GM18508 (cell line): ENCODE measurements at regions not wholly inside any gene's neighbourhood (a gene's known extent, or its start where the extent isn't known, plus 50 kb on each side); places are given as distances from the start of the nearest gene placed in this dataset.
"Not testable (repeated sequence)": the region's sequence is repeated elsewhere in the genome, so short reads cannot be mapped to it uniquely, and the experiment has no call there.

ENCODE experiments used
- ATAC-seq: cut with Tn5 transposase; IDR thresholded peaks from one replicate; pipeline ENCODE4 v1.9.1; 2021; ENCODE audit warnings: moderate number of reproducible peaks; ENCODE audit not compliant: insufficient read depth, unreplicated experiment

DNA sequence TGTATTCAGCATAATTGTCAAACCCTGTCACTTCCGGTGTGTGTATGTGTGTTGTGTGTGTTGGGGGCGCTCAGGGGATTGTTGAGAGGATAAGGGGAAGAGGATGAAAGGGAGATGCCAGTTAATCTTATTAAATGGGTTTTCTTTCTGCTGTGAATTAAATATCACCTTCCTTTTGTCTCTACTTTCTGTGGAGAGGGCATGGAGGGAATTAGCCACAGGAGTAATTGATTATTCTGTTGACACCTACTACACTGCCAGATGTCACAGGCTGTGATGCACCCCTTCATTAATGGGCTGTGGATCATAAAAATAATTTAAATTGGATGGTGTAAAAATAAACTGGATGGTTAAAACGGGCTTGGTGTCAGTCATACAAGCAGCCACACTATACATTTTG is 311.9 kb downstream of the MDFIC start:
- no peak for ATAC-seq

DNA sequence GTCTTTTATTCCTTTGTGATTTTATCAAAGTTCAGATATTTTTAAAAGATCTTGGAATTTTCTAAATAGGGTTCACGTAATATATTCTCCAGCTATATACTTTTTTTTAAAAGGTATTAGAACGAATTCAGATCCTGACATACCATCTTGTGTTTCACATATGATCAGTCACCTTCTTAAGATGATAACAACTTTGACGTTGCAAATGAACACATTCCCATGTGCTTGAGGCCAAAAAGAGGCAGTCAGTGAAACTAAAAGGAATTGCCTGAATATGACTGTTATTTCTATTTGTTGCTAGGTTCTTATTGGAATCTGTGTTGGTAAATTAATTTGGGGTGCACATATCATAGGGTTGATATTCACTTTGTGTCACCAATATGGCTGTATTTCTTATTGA is 310.1 kb downstream of the MDFIC start:
- no peak for ATAC-seq

DNA sequence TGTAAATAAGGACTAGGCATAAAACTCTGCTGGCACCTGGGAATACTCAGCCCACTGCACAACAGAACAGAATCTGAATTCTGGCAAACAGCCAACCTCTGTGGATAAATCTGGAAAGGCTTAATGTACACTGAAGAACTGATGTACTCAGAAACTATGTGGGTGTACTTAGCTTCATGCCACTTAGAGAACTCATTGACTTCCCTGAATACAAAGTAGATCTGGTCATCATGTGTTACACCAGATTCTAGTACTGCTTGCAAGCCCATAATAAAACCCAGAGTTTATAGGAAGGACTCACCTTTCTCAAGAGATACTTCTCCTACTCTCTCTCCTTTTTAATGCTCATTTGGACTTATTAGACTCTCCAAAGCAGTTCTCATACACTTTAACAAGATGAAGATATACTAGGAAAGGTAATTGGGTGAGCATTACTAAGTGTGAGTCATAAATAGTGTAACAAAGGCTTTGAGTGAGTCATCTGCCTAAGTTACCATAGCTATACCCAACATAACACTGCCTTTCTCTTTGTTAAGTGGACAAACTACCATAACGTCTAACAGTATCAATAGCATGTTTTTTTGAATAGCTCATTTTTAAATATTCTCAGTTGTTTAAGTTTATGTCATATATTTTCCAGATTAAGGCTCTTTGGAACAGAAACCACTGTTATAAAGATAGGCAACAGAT is 309.1 kb downstream of the MDFIC start:
- no peak for ATAC-seq

DNA sequence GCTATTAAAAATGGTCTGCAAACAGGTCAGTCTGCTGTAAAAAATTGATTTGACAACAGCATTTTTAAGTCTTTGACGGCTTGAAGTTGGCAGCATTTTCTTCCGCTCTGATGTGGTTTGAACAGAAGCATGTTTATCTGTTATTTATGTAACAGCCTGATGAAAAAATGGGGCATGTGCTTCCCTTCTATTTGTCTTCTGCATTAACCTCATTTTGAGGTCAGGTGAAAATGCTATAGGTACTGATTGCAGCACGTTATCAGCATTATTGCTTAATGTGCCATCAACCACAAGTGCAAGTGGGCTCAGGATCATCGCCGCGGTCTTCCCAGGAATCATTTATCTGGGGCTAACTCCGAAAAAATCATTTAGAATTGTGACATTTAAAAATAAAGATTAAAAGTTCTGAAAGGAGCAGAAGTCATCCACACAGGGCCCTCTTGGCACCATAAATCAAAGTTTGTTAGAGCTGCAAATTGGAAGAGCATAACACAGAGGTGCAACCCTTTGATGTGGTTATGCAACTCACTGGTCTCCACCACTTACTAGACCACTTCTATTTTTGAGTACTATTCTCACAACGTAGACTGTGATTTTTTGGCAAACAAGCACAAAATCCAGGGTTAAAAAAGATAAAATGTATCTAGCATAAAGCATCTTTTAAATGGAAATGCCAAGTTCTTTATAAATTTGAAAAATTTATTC is 307.7 kb downstream of the MDFIC start:
- ATAC-seq = no peak

DNA sequence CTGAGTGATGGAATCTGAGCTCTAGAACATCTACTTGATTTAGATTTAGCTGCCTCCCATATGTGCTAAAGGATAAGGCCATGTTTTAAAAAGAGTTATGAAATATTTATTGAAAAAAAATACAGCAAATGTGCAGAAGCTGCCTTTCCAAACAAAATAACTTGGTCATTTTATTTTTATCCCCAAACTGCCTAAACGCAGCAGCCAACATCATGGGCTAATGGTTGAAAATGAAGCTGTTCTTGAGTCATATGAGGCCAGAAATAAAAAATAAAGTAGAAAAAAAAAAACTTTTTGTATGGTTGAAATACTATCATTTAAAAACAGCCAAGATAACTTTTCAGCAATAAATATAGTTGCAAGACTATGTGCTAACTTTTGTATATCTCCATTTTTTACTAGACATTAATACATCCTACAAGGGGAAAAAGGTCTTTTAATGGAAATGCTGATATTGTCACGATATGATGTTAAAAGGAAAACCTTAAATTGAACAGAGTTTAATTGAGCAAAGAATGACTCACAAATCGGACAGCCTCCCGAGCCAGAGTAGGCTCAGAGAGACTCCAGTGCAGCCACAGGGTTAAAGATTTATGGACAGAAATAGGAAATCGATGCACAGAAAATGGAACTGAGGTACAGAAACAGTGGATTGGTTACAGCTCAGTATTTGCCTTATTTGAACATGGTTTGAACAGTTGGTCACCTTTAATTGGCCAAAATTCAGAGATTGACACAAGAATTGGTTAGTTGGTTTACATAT is 305.8 kb downstream of the MDFIC start:
- no peak for ATAC-seq

DNA sequence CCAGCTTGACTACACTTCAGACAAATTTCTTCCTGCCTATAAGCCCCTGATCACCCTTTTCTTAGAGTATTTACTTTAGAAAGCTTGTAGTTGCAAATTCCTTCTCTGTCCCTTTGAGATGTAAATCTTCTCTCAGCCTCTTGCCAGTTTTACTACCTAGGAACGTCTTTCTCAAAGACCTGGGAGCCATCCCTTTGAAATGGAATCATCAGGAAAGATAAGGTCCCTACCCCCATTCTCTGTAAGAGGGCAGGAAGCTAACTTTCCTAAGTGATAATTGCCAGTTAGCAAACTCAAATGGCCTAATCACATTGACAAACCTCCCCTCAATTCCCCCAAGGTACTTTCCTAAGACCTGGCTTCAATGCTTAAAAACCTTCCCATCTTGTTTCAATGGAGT is 304.5 kb downstream of the MDFIC start:
- no peak for ATAC-seq

DNA sequence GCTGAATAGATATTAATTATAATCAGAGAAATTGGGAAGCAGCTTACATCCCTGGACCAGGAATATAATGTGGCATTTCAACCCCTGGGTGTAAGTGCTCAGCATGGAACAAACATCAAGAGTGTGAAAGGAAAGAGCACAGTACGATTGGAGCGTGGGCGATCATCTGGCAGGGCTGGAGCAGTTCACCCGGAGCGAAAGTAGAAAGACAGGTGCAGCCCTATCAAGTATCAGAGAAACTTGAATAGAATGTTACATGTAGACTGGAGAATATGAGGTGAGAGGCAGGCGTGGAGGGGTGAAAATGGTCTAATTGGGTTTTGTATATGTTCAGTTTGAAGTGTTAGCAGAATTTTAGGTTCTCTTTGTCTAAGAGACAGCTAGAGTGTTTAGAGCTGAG is 303.0 kb downstream of the MDFIC start:
- ATAC-seq = no peak

DNA sequence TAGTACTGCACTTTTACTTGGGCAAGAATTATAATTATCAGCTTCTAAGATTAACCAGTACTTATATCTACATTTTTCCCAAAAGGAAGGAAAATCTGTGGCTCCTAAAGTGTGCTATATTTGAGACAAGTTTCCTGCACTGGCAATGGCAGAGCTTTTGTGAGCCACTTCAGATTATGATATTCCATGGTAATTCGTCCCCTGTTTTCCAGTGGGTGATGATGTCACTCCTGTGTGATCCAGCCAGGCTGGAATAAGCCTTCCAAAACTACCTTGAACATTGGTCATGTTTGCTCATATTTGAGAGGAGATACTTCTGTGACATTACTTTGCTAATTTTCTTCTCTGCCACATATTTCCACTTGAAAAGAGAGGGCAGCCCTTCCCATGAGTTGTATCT is 302.1 kb downstream of the MDFIC start:
- no peak for ATAC-seq

DNA sequence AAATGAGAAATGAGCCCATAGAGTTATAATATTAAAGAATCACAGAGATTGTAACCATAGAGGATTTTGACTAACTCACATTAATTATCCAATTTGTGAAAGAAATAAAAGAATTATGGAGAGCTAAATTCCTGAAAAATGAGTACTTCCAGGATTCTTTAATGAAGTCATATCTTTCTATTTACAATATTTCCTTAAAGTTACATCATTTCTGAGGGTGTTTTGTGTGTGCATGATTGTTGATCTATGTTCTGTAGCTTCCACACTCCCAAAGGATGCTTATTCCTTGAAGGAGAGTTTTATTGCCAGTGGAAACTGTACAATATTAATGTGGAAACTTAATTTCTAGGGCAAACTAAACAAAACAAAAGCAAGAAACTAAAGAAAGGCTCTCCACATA is 299.6 kb downstream of the MDFIC start:
- no peak for ATAC-seq

DNA sequence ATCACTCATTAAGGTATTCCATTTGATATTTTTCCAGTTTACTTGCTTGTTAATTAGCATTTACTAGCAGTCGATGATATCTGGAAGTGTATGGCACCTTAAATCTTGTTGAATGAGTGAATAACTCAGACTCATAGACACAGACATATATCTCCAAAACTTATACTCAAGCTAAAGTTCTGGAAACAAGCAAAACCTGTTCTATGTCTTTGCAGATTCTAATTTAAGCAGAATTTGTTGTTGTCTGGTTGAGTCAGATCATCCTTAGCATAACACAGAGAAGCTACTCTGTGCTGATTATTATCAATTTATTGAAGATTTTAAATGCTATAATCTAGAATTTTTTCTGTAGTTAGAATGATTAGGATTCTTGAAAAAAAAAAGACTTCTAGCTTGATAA is 296.2 kb downstream of the MDFIC start:
- ATAC-seq = no peak

DNA sequence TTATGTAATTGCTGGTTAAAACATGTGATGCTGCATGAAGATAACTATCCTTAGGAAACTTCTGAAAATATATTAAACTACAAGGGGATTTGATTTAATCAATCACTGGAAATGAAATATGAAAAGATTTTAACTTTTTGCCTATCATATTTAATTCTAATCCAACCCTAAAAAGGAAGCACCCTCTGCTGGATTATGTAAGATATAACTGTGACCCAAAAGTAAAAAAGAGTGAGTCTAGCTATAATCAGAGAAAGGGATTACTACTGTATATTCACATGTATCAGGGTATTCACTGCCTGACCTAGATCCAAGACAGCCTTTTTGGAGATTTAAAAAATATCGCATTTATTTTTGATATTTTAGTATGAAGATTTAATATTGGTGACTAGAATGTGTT is 295.5 kb downstream of the MDFIC start:
- no peak for ATAC-seq

DNA sequence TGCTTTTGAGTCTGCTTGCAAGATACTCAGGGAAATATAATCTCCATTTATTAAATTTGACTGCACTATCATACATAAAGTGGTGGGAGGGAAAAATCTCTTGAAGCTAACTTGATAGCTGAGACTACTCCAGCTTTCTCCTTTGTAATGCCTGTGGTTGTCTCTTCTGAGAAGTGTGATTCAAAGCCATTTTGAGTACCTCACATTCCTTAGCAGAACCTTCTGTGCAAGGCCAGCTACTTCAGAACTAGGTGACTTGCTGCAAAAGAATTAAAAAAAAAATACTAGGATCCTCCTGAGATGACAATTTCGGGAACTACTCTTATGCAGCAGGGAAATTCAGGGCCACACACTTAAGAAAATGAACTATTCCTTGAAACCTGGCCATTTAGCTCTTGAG is 294.8 kb downstream of the MDFIC start:
- no peak for ATAC-seq

DNA sequence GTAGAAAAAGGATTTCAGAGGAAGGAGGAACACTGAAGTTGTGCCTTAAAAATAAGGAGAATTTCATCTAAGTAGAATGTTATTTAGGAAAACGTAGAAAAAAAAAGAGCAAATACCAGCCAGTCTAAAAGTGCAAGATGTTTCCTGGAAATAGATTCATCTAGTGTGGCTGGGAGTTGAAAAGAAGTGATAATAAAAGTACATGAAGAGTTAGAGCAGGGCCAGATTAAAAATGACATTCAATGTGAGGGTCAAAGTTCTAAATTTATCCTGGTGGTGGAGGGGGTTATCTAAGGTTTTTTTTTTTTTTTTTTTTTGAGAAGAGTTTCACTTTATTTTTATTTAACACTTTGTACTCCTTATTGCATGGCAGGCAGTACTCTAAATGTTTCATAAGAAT is 289.3 kb downstream of the MDFIC start:
- no peak for ATAC-seq

DNA sequence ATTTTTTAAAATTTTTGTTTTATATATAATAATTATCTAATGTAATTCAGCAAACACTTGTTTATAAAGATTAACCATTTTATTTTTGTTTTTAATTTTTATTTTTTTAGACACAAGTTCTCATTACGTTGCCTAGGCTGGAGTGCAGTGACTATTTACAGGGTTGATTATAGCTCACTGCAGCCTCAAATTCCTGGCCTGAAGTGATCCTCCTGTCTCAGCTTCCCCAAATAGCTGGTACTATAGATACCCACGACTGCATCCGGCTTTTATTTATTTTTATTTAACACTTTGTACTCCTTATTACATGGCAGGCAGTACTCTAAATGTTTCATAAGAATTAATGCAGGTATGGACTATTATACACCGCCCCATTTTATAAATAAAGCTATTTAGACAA is 288.7 kb downstream of the MDFIC start:
- ATAC-seq = no peak

DNA sequence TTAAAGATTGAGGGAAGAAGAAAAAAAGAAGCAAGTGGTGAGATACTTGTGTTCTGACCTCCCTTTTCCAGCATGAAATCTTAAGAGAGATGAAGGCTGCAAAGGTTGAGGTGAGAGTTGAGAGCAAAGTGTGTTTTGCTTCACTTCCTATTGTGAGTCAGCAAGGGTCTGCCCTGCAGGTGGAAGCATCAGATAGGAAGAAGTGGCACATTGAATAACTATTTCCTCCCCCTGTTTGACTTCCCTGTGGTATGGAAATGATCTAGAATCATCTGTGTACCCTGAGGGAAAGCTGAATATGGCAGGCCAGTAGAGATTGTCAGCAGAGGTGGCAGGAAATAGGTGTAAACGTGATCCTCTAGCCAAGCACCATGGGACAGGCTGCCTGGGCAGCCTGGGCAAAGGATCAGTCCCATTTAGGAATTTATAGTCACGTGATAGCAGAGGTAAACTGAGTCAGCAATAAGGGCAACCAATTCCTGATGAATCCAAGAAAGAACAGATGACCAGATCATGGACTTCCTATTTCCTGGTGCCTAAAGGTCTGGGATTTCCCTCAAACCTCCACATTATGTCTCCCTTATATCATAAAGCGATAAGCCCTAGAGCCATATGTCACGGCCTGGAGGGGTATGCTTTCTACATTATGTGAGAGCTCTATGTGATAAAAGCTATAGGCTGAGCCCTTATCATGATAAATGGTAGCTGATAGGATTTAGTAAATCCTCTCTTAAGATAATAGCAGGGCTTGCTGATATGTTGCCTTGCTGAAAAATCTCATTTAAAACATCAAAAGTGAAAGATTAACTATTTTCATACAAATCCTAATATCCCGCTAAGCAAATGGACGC is 287.0 kb downstream of the MDFIC start:
- no peak for ATAC-seq

DNA sequence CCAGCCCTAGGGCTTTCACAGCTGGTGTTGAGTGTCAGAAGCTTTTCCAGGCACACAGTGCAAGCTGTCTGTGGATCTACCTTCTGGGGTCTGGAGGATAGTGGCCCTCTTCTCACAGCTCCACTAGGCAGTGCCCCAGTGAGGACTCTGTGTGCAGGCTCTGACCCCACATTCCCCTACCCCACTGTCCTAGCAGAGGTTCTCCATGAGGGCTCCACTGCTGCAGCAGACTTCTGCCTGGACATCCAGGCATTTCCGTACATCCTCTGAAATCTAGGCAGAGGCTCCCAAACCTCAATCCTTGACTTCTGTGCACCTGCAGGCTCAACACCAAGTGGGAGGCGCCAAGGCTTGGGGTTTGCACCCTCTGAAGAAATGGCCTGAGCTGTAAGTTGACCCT is 284.5 kb downstream of the MDFIC start:
- not testable (repeated sequence) for ATAC-seq

DNA sequence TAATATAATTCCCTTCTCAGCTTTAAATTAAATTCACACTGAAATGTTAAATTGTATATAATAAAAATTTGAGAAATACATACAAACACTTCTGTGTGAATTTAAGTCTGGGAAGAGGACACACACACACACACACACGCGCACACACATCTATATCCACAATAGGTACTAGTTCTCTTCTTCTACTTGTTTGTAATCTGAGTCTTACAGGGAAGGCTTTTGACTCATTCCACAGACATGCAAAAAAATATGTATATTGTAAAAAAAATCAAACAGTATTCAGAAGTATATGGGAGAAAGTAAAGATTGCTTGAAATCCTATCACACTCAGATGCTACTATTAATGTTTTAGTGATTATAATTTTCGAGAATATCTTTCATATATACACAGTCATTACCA is 276.2 kb downstream of the MDFIC start:
- no peak for ATAC-seq

DNA sequence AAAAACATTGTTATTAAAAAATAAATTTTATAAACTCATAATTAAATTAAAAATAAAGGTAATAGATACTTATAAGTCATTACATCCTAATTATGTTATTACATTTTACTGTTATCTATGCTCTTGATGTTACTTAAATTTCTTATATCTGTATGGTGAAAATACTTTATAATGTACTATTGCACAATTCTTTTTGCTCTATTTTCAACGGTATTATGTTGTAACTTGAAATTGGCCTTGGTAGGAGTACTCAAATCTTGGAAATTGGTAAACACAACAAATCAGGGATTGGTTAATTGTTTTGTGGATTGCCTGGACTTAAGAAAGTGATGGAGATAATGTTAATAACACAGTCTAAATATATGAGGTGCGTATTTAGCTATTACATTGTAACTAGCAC is 273.3 kb downstream of the MDFIC start:
- no peak for ATAC-seq

DNA sequence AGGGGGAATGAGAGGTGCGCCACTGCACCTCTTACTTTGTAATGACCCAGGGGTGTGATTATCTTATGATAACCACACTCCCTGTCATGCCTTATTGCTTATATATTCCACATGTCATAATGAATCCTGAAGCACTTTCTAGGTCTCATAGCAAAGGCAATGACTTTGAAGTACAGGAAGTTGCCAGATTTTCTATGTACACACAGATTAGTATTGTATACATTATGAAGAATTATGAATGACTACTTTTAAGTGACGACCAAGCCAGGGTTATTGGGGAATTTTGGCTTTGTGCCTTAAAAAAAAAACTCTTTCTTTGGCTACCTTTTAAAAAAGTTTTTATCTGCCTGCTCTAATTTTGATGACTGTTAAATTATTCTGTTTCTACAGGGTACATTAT is 269.6 kb downstream of the MDFIC start:
- ATAC-seq = no peak

DNA sequence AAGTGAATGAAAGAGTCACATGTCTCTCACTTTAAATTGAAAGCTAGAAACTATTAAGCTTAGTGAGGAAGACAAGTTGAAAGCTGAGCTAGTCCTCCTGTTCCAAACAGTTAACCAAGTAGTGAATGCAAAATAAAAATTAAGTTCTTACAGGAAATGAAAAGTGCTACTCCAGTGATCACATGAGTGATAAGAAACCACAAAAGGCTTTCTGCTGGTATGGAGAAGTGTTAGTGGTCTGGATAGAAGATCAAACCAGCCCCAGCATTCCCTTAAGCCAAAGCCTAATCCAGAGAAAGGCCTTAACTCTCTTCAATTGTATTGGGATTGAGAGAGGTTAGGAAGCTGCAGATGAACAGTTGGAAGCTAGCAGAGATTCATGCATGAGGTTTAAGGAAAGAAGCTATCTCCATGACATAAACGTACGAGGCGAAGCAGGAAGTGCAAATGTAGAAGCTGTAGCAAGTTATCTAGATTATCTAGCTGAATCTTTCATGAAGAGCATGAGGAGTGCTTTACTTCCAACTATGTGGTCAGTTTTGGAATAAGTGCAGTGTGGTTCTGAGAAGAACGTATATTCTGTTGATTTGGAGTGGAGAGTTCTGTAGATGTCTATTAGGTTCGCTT is 261.6 kb downstream of the MDFIC start:
- ATAC-seq = no peak
